ENCODE measurements at regions not wholly inside any gene's neighbourhood (a gene's known extent, or its start where the extent isn't known, plus 50 kb on each side); places are given as distances from the start of the nearest gene placed in this dataset.

DNA sequence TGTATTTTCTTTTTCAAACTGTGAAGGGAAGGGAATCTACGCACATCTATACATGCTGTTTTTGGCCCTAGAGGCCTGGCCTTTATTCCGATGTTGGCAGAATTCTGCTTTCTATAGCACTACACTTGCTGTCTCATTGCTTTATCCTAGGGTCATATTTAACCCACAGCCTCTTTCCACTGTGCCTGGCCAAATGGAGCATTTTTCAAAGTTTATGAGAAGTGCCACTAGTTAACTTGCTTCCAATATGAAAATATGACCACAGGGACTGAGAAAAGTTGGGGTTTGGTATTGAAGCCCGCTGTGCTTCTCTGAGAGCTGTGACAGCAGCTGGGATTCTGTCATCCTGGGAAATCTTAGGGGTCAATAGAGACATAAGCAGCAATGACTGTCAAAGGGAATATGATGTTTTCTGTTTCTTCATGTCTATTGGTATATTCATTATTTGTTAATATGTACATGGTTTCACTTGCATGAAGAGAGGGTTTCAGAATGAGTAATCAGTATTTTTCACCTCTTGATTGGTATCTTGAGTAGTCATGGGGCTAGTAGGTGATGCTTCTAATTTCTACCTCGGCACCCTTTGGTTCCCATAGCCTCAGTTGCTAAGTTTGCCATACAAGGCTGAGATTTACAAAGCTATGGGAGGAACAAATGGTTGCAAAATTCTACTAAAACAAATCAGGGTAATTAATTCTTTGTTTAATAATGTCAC, 275.8 kb upstream of the RBMS3 start:
- ChIA-PET POLR2A (no interaction called here), CTCF (no interaction called here), SMC1A (ENCODE audit: uncharacterized antibody, unreplicated experiment) (no interaction called here), RAD21 (ENCODE audit: unreplicated experiment) (no interaction called here)
- Histone ChIP-seq H3K27ac (ENCODE audit: control insufficient read depth, insufficient read depth) (no peak overlapping the region), H3K4me2 (ENCODE audit: control insufficient read depth, insufficient read depth) (peak overlapping the region; percentile 48; the same call in 1 of the 2 replicates), H3K36me3 (ENCODE audit: control insufficient read depth in 2 of 2, insufficient read depth in 2 of 2, low read length in 1 of 2) (no peaks in the 10 kb centered on the region), H3K9me3 (replicated peaks; ENCODE audit: control insufficient read depth, insufficient read depth, low read length) (no peaks in the 10 kb centered on the region), H3K79me2 (ENCODE audit: control insufficient read depth, insufficient read depth, low read length) (no peaks in the 10 kb centered on the region), H3K4me3 (no peak overlapping the region), H4K20me1 (ENCODE audit: control insufficient read depth, insufficient read depth) (no peaks in the 10 kb centered on the region), H3K27me3 (replicated peaks in 1 of 2; ENCODE audit: control insufficient read depth in 2 of 2, insufficient read depth in 2 of 2, low read length in 1 of 2) (no peaks in the 10 kb centered on the region), H3K9ac (ENCODE audit: control insufficient read depth, insufficient read depth, low read length) (no peak overlapping the region), H3K4me1 (ENCODE audit: control insufficient read depth, insufficient read depth, low read length) (peaks cover 5% of the 10 kb centered on the region), H2AFZ (ENCODE audit: control insufficient read depth, low read depth, low read length) (no peak overlapping the region)
- intact Hi-C loops (cut with micrococcal nuclease; ENCODE audit: unreplicated experiment), result no loop called here
- DNase-seq (ENCODE audit: low read depth, low spot score) (peak; percentile 56), FAIRE-seq (peak; percentile 83), ATAC-seq (peak; percentile 99)
- BruUV-seq (replicated peaks), result no TSS peak
- 35% methylated on average over 4 of the region's 4 CpGs for WGBS (ENCODE audit: insufficient coverage, insufficient replicate concordance, low lambda C conversion rate, missing lambda C conversion rate)
- in situ Hi-C loops (cut with MboI), result no loop called here
- TF ChIP-seq DPF2 (IDR thresholded peaks at IDR 0.05), result peak; percentile 41; the same call in 1 of the 2 replicates
- TF ChIP-seq, protein P1, sequence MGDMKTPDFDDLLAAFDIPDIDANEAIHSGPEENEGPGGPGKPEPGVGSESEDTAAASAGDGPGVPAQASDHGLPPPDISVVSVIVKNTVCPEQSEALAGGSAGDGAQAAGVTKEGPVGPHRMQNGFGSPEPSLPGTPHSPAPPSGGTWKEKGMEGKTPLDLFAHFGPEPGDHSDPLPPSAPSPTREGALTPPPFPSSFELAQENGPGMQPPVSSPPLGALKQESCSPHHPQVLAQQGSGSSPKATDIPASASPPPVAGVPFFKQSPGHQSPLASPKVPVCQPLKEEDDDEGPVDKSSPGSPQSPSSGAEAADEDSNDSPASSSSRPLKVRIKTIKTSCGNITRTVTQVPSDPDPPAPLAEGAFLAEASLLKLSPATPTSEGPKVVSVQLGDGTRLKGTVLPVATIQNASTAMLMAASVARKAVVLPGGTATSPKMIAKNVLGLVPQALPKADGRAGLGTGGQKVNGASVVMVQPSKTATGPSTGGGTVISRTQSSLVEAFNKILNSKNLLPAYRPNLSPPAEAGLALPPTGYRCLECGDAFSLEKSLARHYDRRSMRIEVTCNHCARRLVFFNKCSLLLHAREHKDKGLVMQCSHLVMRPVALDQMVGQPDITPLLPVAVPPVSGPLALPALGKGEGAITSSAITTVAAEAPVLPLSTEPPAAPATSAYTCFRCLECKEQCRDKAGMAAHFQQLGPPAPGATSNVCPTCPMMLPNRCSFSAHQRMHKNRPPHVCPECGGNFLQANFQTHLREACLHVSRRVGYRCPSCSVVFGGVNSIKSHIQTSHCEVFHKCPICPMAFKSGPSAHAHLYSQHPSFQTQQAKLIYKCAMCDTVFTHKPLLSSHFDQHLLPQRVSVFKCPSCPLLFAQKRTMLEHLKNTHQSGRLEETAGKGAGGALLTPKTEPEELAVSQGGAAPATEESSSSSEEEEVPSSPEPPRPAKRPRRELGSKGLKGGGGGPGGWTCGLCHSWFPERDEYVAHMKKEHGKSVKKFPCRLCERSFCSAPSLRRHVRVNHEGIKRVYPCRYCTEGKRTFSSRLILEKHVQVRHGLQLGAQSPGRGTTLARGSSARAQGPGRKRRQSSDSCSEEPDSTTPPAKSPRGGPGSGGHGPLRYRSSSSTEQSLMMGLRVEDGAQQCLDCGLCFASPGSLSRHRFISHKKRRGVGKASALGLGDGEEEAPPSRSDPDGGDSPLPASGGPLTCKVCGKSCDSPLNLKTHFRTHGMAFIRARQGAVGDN (IDR thresholded peaks at IDR 0.05), result no peak
- TF ChIP-seq IRF4 (IDR thresholded peaks at IDR 0.05; ENCODE audit: low read depth, low read length), result peak; percentile 62; the same call in 1 of the 2 replicates
- peak in 1 of 2 experiments; percentile 90; a peak in 2 of 4 replicates for TF ChIP-seq EP300 (IDR thresholded peaks at IDR 0.05; ENCODE audit: borderline replicate concordance in 1 of 2, control insufficient read depth in 1 of 2, low read depth in 2 of 2, low read length in 2 of 2)
- peak in 1 of 2 experiments; percentile 12; a peak in 1 of 4 replicates for TF ChIP-seq BHLHE40 (IDR thresholded peaks at IDR 0.05; ENCODE audit: borderline replicate concordance in 1 of 2, low read depth in 2 of 2, low read length in 1 of 2)
- no peak for TF ChIP-seq RAD21 (IDR thresholded peaks at IDR 0.05; ENCODE audit: insufficient read depth, low read depth, low read length)
- no peak for TF ChIP-seq NBN (IDR thresholded peaks at IDR 0.05)
- TF ChIP-seq, protein P2, sequence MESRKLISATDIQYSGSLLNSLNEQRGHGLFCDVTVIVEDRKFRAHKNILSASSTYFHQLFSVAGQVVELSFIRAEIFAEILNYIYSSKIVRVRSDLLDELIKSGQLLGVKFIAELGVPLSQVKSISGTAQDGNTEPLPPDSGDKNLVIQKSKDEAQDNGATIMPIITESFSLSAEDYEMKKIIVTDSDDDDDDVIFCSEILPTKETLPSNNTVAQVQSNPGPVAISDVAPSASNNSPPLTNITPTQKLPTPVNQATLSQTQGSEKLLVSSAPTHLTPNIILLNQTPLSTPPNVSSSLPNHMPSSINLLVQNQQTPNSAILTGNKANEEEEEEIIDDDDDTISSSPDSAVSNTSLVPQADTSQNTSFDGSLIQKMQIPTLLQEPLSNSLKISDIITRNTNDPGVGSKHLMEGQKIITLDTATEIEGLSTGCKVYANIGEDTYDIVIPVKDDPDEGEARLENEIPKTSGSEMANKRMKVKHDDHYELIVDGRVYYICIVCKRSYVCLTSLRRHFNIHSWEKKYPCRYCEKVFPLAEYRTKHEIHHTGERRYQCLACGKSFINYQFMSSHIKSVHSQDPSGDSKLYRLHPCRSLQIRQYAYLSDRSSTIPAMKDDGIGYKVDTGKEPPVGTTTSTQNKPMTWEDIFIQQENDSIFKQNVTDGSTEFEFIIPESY (IDR thresholded peaks at IDR 0.05), result no peak
- no peak for TF ChIP-seq CEBPB (IDR thresholded peaks at IDR 0.05; ENCODE audit: borderline replicate concordance in 1 of 2, low read depth in 2 of 2, low read length in 2 of 2)
- TF ChIP-seq JUND (IDR thresholded peaks at IDR 0.05; ENCODE audit: low read depth, low read length), result peak; percentile 57; the same call in 1 of the 2 replicates
- no peak for TF ChIP-seq BMI1 (IDR thresholded peaks at IDR 0.05; ENCODE audit: borderline replicate concordance)
- 0 out of 2 replicates have a peak, but pooled peaks have one; percentile 30 for TF ChIP-seq BCL11A (IDR thresholded peaks at IDR 0.05; ENCODE audit: low read depth, low read length)
- TF ChIP-seq MTA2 (IDR thresholded peaks at IDR 0.05; ENCODE audit: low read depth), result peak; percentile 77
- peak; percentile 64 for TF ChIP-seq JUNB (IDR thresholded peaks at IDR 0.05)
- no peak for TF ChIP-seq PML (IDR thresholded peaks at IDR 0.05; ENCODE audit: low read length)
- TF ChIP-seq, protein P3, sequence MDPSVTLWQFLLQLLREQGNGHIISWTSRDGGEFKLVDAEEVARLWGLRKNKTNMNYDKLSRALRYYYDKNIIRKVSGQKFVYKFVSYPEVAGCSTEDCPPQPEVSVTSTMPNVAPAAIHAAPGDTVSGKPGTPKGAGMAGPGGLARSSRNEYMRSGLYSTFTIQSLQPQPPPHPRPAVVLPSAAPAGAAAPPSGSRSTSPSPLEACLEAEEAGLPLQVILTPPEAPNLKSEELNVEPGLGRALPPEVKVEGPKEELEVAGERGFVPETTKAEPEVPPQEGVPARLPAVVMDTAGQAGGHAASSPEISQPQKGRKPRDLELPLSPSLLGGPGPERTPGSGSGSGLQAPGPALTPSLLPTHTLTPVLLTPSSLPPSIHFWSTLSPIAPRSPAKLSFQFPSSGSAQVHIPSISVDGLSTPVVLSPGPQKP (IDR thresholded peaks at IDR 0.05; ENCODE audit: low read depth, low read length), result no peak
- TF ChIP-seq ATF7 (IDR thresholded peaks at IDR 0.05; ENCODE audit: low read depth), result no peak
- TF ChIP-seq MTA3 (IDR thresholded peaks at IDR 0.05; ENCODE audit: borderline replicate concordance, low read length), result no peak

Data from GM12878 (cell line).